CD14-positive monocyte (primary cell): ENCODE measurements at regions not wholly inside any gene's neighbourhood (a gene's known extent, or its start where the extent isn't known, plus 50 kb on each side); places are given as distances from the start of the nearest gene placed in this dataset.

Experiments used
- DNase-seq, 3 donors: peaks; one replicate each; pipeline ENCODE4 v3.0.0-alpha.2; 2011 to 2022
- H2AFZ ChIP-seq: 2 replicates; pipeline ENCODE4 v1.6.0; 2012; ENCODE audit warnings: mild to moderate bottlenecking, low read depth, low read length, inconsistent platforms; ENCODE audit not compliant: insufficient read depth, poor library complexity, severe bottlenecking
- H3K27ac ChIP-seq, 2 donors: 1 replicate in 1 of 2; 2 replicates in 1 of 2; pipeline ENCODE4 v1.5.1; 2012 to 2013; ENCODE audit warnings: low read length in 2 of 2, control low read depth in 1 of 2, inconsistent platforms in 1 of 2, low read depth in 1 of 2, mild to moderate bottlenecking in 1 of 2
- H3K27me3 ChIP-seq, 2 donors: one replicate each; pipeline versions ENCODE4 v1.6.0 to v1.6.1; 2011 to 2013; ENCODE audit warnings: low read length in 2 of 2; ENCODE audit not compliant: control insufficient read depth in 2 of 2, insufficient read depth in 2 of 2
- H3K36me3 ChIP-seq, 2 donors: replicated peaks in 1 of 2; 1 replicate in 1 of 2; 2 replicates in 1 of 2; pipeline versions ENCODE4 v1.5.1 to v1.6.1; 2012 to 2013; ENCODE audit warnings: low read length in 2 of 2, control low read depth in 1 of 2, inconsistent platforms in 1 of 2, mild to moderate bottlenecking in 1 of 2; ENCODE audit not compliant: insufficient read depth in 2 of 2, control insufficient read depth in 1 of 2
- H3K4me1 ChIP-seq, 2 donors: 1 replicate in 1 of 2; 2 replicates in 1 of 2; pipeline versions ENCODE4 v1.5.1 to v1.6.1; 2012 to 2013; ENCODE audit warnings: low read length in 2 of 2, control low read depth in 1 of 2, inconsistent platforms in 1 of 2, mild to moderate bottlenecking in 1 of 2, moderate library complexity in 1 of 2; ENCODE audit not compliant: insufficient read depth in 2 of 2, control insufficient read depth in 1 of 2
- H3K4me2 ChIP-seq: replicated peaks from 2 replicates; pipeline ENCODE3; 2012; ENCODE audit warnings: low read length, moderate library complexity, mild to moderate bottlenecking; ENCODE audit not compliant: poor library complexity, severe bottlenecking; ENCODE audit errors: extremely low read depth
- H3K4me3 ChIP-seq, 3 experiments: fragments of 200-600 bp in 1 of 3; sonication (generic) in 1 of 3; replicated peaks in 1 of 3; 1 replicate in 2 of 3; 2 replicates in 1 of 3; pipeline ENCODE4 v1.5.1; 2011 to 2013; ENCODE audit warnings: low read length in 3 of 3, mild to moderate bottlenecking in 3 of 3, control low read depth in 2 of 3, low read depth in 2 of 3, inconsistent platforms in 1 of 3, moderate library complexity in 1 of 3
- H3K79me2 ChIP-seq: 2 replicates; pipeline ENCODE4 v1.6.0; 2012; ENCODE audit warnings: mild to moderate bottlenecking, control low read depth, inconsistent platforms, low read length, moderate library complexity; ENCODE audit not compliant: insufficient read depth
- H3K9ac ChIP-seq: 2 replicates; pipeline ENCODE4 v1.6.0; 2017; ENCODE audit warnings: low read length, mild to moderate bottlenecking; ENCODE audit not compliant: insufficient read depth, poor library complexity, severe bottlenecking
- H3K9me3 ChIP-seq, 2 donors: replicated peaks in 1 of 2; 1 replicate in 1 of 2; 2 replicates in 1 of 2; pipeline versions ENCODE4 v1.5.1 to v1.6.1; 2012 to 2013; ENCODE audit warnings: low read length in 2 of 2, control low read depth in 1 of 2; ENCODE audit not compliant: control insufficient read depth in 1 of 2, insufficient read depth in 1 of 2
- H4K20me1 ChIP-seq: 2 replicates; pipeline ENCODE4 v1.6.0; 2012; ENCODE audit warnings: mild to moderate bottlenecking, low read length, control low read depth, moderate library complexity; ENCODE audit not compliant: insufficient read depth
- H3K27ac Mint-ChIP-seq, 7 donors: one replicate each; pipeline ENCODE4 v1.8.0; 2020; ENCODE audit warnings: mild to moderate bottlenecking in 7 of 7, mixed read lengths in 7 of 7, moderate library complexity in 6 of 7, inconsistent platforms in 2 of 7
- H3K27me3 Mint-ChIP-seq, 3 donors: one replicate each; pipeline ENCODE4 v1.8.0; 2021 to 2022; ENCODE audit warnings: low read depth in 3 of 3, mild to moderate bottlenecking in 3 of 3, mixed read lengths in 3 of 3, moderate library complexity in 3 of 3, inconsistent platforms in 1 of 3
- H3K36me3 Mint-ChIP-seq, 2 donors: one replicate each; pipeline ENCODE4 v1.8.0; 2020; ENCODE audit warnings: mixed read lengths in 2 of 2, inconsistent platforms in 1 of 2, mild to moderate bottlenecking in 1 of 2
- H3K4me1 Mint-ChIP-seq: one replicate; pipeline ENCODE4 v1.8.0; 2020; ENCODE audit warnings: mild to moderate bottlenecking, mixed read lengths
- H3K4me3 Mint-ChIP-seq, 2 donors: one replicate each; pipeline ENCODE4 v1.8.0; 2020; ENCODE audit warnings: mild to moderate bottlenecking in 2 of 2, mixed read lengths in 2 of 2, moderate library complexity in 1 of 2
- H3K9me3 Mint-ChIP-seq, 7 donors: one replicate each; pipeline ENCODE4 v1.8.0; 2020 to 2022; ENCODE audit warnings: mixed read lengths in 7 of 7, mild to moderate bottlenecking in 6 of 7, moderate library complexity in 6 of 7, inconsistent platforms in 2 of 7
- WGBS: methylation state at CpG from one replicate; pipeline ENCODE4 v1.1.5; 2013; ENCODE audit warnings: missing lambda C conversion rate; ENCODE audit not compliant: insufficient coverage; 5-methylcytosine and 5-hydroxymethylcytosine counted together
- intact Hi-C, 2 donors: fragments of 100-400 bp; cut with micrococcal nuclease; formaldehyde crosslinking; loops; one replicate each; pipeline versions ENCODE4 v1.15.0 to v1.15.1; 2023
- TF ChIP-seq, protein P1 (sequence below): fragments of 200-600 bp; IDR thresholded peaks from one replicate; pipeline ENCODE4 v1.8.0; 2022; ENCODE audit warnings: antibody characterized with exemption, mild to moderate bottlenecking

DNA sequence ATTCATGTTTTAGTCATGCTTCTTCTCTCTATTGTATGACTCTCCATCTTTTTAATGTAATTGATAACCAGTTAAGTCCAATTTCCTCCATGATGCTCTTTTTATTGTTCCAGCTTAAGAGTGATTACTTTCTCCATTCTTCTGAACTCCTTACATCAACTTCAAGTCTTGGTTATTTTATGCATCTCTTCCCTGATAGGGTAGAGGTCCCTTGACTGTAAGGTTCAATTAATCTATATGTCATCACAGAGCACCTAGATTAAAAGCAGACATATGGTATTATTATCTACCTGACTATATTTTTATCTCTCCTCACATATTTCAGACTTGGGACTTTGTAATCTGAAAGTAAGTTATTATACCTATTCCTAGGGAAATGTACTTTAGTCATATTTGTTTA, 853.1 kb downstream of the REEP3 start:
- H3K36me3 Mint-ChIP-seq: no peaks in the 10 kb centered on the region
- Histone ChIP-seq H2AFZ (no peak overlapping the region), H3K9ac (no peak overlapping the region), H3K9me3 (no peaks in the 10 kb centered on the region), H4K20me1 (no peaks in the 10 kb centered on the region), H3K27me3 (no peaks in the 10 kb centered on the region), H3K36me3 (no peaks in the 10 kb centered on the region), H3K4me2 (no peak overlapping the region), H3K4me3 (no peak overlapping the region), H3K79me2 (no peaks in the 10 kb centered on the region), H3K27ac (no peak overlapping the region), H3K4me1 (no peaks in the 10 kb centered on the region)
- H3K9me3 Mint-ChIP-seq: peaks cover 0 to 3% (median 0%) of the 10 kb centered on the region in 7 donors
- no peak for DNase-seq
- no peak overlapping the region for H3K27ac Mint-ChIP-seq
- intact Hi-C loops: no loop called here
- H3K4me1 Mint-ChIP-seq: no peaks in the 10 kb centered on the region
- TF ChIP-seq, protein P1, sequence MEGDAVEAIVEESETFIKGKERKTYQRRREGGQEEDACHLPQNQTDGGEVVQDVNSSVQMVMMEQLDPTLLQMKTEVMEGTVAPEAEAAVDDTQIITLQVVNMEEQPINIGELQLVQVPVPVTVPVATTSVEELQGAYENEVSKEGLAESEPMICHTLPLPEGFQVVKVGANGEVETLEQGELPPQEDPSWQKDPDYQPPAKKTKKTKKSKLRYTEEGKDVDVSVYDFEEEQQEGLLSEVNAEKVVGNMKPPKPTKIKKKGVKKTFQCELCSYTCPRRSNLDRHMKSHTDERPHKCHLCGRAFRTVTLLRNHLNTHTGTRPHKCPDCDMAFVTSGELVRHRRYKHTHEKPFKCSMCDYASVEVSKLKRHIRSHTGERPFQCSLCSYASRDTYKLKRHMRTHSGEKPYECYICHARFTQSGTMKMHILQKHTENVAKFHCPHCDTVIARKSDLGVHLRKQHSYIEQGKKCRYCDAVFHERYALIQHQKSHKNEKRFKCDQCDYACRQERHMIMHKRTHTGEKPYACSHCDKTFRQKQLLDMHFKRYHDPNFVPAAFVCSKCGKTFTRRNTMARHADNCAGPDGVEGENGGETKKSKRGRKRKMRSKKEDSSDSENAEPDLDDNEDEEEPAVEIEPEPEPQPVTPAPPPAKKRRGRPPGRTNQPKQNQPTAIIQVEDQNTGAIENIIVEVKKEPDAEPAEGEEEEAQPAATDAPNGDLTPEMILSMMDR: no peak
- H3K27me3 Mint-ChIP-seq: peaks cover 0 to 1% (median 0%) of the 10 kb centered on the region in 3 donors
- no peak overlapping the region for H3K4me3 Mint-ChIP-seq

DNA sequence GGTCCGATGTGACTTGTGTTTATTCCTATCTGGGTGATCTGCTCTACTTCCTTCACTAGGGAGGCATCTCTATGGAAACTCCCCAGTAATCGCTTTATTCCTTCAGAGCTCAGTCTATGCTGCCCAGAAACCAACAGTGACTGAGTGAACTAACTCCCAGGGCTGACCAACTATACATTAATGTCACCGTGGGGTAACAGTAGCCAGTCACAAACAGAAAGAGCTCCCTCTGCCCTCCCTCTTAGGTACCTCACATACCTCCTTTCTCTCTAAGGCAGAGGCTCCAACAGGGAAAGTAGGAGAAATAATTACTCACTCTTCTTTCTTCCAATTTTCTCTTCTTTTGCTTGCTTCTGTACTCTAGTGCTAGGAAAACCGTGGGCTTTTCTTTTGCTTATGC, 855.0 kb downstream of the REEP3 start:
- H3K9me3 ChIP-seq: no peaks in the 10 kb centered on the region
- Mint-ChIP-seq H3K36me3 (no peaks in the 10 kb centered on the region), H3K4me1 (no peaks in the 10 kb centered on the region), H3K4me3 (no peak overlapping the region), H3K27me3 (peaks cover 0 to 1% (median 1%) of the 10 kb centered on the region in 3 donors), H3K27ac (no peak overlapping the region), H3K9me3 (peaks cover 0 to 3% (median 0%) of the 10 kb centered on the region in 7 donors)
- no peak overlapping the region for H3K4me3 ChIP-seq
- intact Hi-C loops: no loop called here
- no peaks in the 10 kb centered on the region for H3K4me1 ChIP-seq
- H2AFZ ChIP-seq: no peak overlapping the region
- TF ChIP-seq, protein P1: no peak
- no peak overlapping the region for H3K4me2 ChIP-seq
- DNase-seq: no peak
- H4K20me1 ChIP-seq: no peaks in the 10 kb centered on the region
- H3K36me3 ChIP-seq: no peaks in the 10 kb centered on the region
- H3K27me3 ChIP-seq: no peaks in the 10 kb centered on the region
- H3K27ac ChIP-seq: no peak overlapping the region
- WGBS: 70% methylated on average over 2 of the region's 4 CpGs
- no peaks in the 10 kb centered on the region for H3K79me2 ChIP-seq
- no peak overlapping the region for H3K9ac ChIP-seq
